OCI-LY1 (cell line): ENCODE measurements at regions not wholly inside any gene's neighbourhood (a gene's known extent, or its start where the extent isn't known, plus 50 kb on each side); places are given as distances from the start of the nearest gene placed in this dataset.

Source experiments
- H2AFZ ChIP-seq: fragments of 200-600 bp; sonication (generic), shearing (Covaris generic); 2 replicates; pipeline ENCODE4 v1.6.0; 2014; ENCODE audit warnings: antibody characterized with exemption, mild to moderate bottlenecking, low read length
- H3F3A ChIP-seq: fragments of 200-600 bp; sonication (generic), shearing (Covaris generic); 2 replicates; pipeline ENCODE4 v1.6.0; 2014; ENCODE audit warnings: mild to moderate bottlenecking, antibody characterized with exemption, low read length, moderate library complexity; ENCODE audit not compliant: insufficient read depth
- H3K27ac ChIP-seq: fragments of 200-600 bp; sonication (generic); 2 replicates; pipeline ENCODE4 v1.5.1; 2014; ENCODE audit warnings: low read length, mixed run types, mild to moderate bottlenecking, low read depth; ENCODE audit not compliant: poor library complexity, severe bottlenecking
- H3K27me3 ChIP-seq: fragments of 200-600 bp; sonication (generic); 2 replicates; pipeline ENCODE4 v1.6.0; 2014; ENCODE audit warnings: antibody characterized with exemption, mild to moderate bottlenecking, low read length, moderate library complexity; ENCODE audit not compliant: insufficient read depth
- H3K36me3 ChIP-seq: fragments of 200-600 bp; sonication (generic); 2 replicates; pipeline ENCODE4 v1.6.1; 2014; ENCODE audit warnings: mild to moderate bottlenecking, antibody characterized with exemption, low read length, moderate library complexity, mixed read lengths; ENCODE audit not compliant: insufficient read depth
- H3K4me1 ChIP-seq: fragments of 200-600 bp; sonication (generic); 2 replicates; pipeline ENCODE4 v1.5.1; 2014; ENCODE audit warnings: mild to moderate bottlenecking, low read length, moderate library complexity; ENCODE audit not compliant: insufficient read depth, severe bottlenecking
- H3K4me2 ChIP-seq: fragments of 200-600 bp; sonication (generic), shearing (Covaris generic); 2 replicates; pipeline ENCODE4 v1.6.1; 2014; ENCODE audit warnings: low read length
- H3K4me3 ChIP-seq: fragments of 200-600 bp; sonication (generic); 2 replicates; pipeline ENCODE4 v1.5.1; 2014; ENCODE audit warnings: low read length, low read depth, mild to moderate bottlenecking, mixed read lengths; ENCODE audit not compliant: poor library complexity, severe bottlenecking
- H3K79me2 ChIP-seq: fragments of 200-600 bp; shearing (Covaris generic); 2 replicates; pipeline ENCODE4 v1.6.1; 2016; ENCODE audit warnings: mixed run types, low read length, mixed read lengths; ENCODE audit not compliant: insufficient read depth
- H3K9ac ChIP-seq: fragments of 200-600 bp; sonication (generic), shearing (Covaris generic); 2 replicates; pipeline ENCODE4 v1.6.1; 2014; ENCODE audit warnings: mild to moderate bottlenecking, low read length, mixed read lengths
- H3K9me2 ChIP-seq: fragments of 200-600 bp; sonication (generic), shearing (Covaris generic); 2 replicates; pipeline ENCODE4 v1.6.1; 2014; ENCODE audit warnings: low read depth, mild to moderate bottlenecking, low read length, mixed read lengths
- H3K9me3 ChIP-seq: fragments of 200-600 bp; shearing (Covaris generic); 2 replicates; pipeline ENCODE4 v1.6.1; 2014; ENCODE audit warnings: low read length, mixed read lengths
- H4K20me1 ChIP-seq: fragments of 200-600 bp; sonication (generic), shearing (Covaris generic); 2 replicates; pipeline ENCODE4 v1.6.0; 2016; ENCODE audit warnings: mild to moderate bottlenecking, low read length; ENCODE audit not compliant: insufficient read depth
- EZH2 ChIP-seq: fragments of 200-600 bp; sonication (generic), shearing (Covaris generic); IDR thresholded peaks from 2 replicates; pipeline ENCODE4 v1.8.0; 2017; ENCODE audit warnings: borderline replicate concordance, mixed run types, mild to moderate bottlenecking, antibody characterized with exemption, low read length, moderate library complexity, mixed read lengths
- TF ChIP-seq, protein P1 (sequence below): fragments of 200-600 bp; sonication (generic), shearing (Covaris generic); IDR thresholded peaks from 2 replicates; pipeline ENCODE4 v1.5.1; 2017; ENCODE audit warnings: mild to moderate bottlenecking, antibody characterized with exemption, low read length, moderate library complexity, mixed read lengths

DNA sequence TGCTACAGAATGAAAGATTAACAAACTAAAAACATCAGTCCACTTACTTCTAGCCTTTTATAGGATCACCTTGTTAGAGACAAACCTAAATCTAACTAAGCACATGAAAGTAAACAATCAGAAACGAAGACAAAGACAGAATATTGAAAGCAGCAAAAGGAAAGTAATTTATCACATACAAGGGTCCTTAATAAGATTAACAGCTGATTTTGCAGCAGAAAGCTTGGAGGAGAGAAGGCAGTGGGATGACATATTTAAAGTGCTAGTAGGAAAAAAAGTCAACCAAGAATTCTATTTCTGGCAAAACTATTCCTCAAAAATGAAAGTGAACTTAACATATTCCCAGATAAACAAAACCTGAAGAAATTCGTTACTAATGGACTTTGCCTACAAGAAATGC is 286.4 kb downstream of the RWDD3 start:
- Histone ChIP-seq H3K79me2 (no peaks in the 10 kb centered on the region), H3K4me3 (no peak overlapping the region), H3K27ac (no peak overlapping the region), H4K20me1 (no peaks in the 10 kb centered on the region), H3K36me3 (no peaks in the 10 kb centered on the region), H3K4me1 (no peaks in the 10 kb centered on the region), H3K9me2 (no peaks in the 10 kb centered on the region), H3K9me3 (no peaks in the 10 kb centered on the region), H3F3A (no peaks in the 10 kb centered on the region), H2AFZ (no peak overlapping the region), H3K4me2 (no peak overlapping the region), H3K9ac (no peak overlapping the region), H3K27me3 (no peaks in the 10 kb centered on the region)
- TF ChIP-seq, protein P1, sequence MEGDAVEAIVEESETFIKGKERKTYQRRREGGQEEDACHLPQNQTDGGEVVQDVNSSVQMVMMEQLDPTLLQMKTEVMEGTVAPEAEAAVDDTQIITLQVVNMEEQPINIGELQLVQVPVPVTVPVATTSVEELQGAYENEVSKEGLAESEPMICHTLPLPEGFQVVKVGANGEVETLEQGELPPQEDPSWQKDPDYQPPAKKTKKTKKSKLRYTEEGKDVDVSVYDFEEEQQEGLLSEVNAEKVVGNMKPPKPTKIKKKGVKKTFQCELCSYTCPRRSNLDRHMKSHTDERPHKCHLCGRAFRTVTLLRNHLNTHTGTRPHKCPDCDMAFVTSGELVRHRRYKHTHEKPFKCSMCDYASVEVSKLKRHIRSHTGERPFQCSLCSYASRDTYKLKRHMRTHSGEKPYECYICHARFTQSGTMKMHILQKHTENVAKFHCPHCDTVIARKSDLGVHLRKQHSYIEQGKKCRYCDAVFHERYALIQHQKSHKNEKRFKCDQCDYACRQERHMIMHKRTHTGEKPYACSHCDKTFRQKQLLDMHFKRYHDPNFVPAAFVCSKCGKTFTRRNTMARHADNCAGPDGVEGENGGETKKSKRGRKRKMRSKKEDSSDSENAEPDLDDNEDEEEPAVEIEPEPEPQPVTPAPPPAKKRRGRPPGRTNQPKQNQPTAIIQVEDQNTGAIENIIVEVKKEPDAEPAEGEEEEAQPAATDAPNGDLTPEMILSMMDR = no peak
- no peak for TF ChIP-seq EZH2

- Histone ChIP-seq H3K27me3 (no peaks in the 10 kb centered on the region), H3K9me2 (no peaks in the 10 kb centered on the region), H3K36me3 (no peaks in the 10 kb centered on the region), H3K27ac (no peak overlapping the region), H3K9me3 (no peaks in the 10 kb centered on the region), H3K4me1 (no peaks in the 10 kb centered on the region), H3K4me3 (no peak overlapping the region), H3K79me2 (no peaks in the 10 kb centered on the region), H3F3A (no peaks in the 10 kb centered on the region), H3K4me2 (no peak overlapping the region), H2AFZ (no peak overlapping the region), H3K9ac (no peak overlapping the region), H4K20me1 (no peaks in the 10 kb centered on the region)
- no peak for TF ChIP-seq EZH2
- TF ChIP-seq, protein P1 = no peak
Observed at GRCh38 chr1:95532335-95532734, 298.3 kb downstream of the RWDD3 start.

- Histone ChIP-seq H3K36me3 (no peaks in the 10 kb centered on the region), H3F3A (no peaks in the 10 kb centered on the region), H3K9me3 (no peaks in the 10 kb centered on the region), H3K9ac (no peak overlapping the region), H3K27me3 (no peaks in the 10 kb centered on the region), H3K4me3 (no peak overlapping the region), H4K20me1 (no peaks in the 10 kb centered on the region), H3K79me2 (no peaks in the 10 kb centered on the region), H3K4me1 (no peaks in the 10 kb centered on the region), H3K4me2 (no peak overlapping the region), H2AFZ (no peak overlapping the region), H3K9me2 (no peaks in the 10 kb centered on the region), H3K27ac (no peak overlapping the region)
- TF ChIP-seq, protein P1 = no peak
- no peak for TF ChIP-seq EZH2
Observed at GRCh38 chr1:95534985-95535384, 301.0 kb downstream of the RWDD3 start.
